ENCODE measurements at regions not wholly inside any gene's neighbourhood (a gene's known extent, or its start where the extent isn't known, plus 50 kb on each side); places are given as distances from the start of the nearest gene placed in this dataset.

DNA sequence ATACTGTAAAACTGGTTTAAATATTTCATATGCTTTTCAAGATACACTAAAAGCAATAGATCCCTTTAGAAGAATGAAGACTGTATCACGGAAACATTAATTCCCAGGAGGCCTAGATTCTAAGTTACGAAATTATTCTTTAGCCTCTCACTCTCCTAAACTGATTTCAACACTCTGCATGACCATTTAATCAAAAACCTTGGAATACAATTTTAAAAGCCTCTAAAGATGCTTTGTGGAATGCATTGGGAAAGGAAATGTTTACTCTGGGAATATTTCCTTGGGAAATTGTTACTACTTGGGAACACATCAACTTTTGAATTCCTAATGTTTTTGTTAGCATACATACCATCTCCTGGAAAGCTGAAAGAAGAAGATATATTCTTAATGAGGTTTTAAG is 255.7 kb upstream of the FAR2 start:
- no peak overlapping the region for H3K4me3 ChIP-seq (ENCODE audit: low read depth, low read length)
- no peak for TF ChIP-seq CTCF (IDR thresholded peaks at IDR 0.05; ENCODE audit: low read depth, low read length, missing control alignments)
- DNase-seq (ENCODE audit: low read depth): no peak

- no peak overlapping the region for H3K4me3 ChIP-seq (ENCODE audit: low read depth, low read length)
- TF ChIP-seq CTCF (IDR thresholded peaks at IDR 0.05; ENCODE audit: low read depth, low read length, missing control alignments): no peak
- no peak for DNase-seq (ENCODE audit: low read depth)
Observed at GRCh38 chr12:28893856-28894255, 255.2 kb upstream of the FAR2 start.

- no peak for TF ChIP-seq CTCF (IDR thresholded peaks at IDR 0.05; ENCODE audit: low read depth, low read length, missing control alignments)
- no peak overlapping the region for H3K4me3 ChIP-seq (ENCODE audit: low read depth, low read length)
- no peak for DNase-seq (ENCODE audit: low read depth)
Observed at GRCh38 chr12:28896421-28896820, 252.7 kb upstream of the FAR2 start.

DNA sequence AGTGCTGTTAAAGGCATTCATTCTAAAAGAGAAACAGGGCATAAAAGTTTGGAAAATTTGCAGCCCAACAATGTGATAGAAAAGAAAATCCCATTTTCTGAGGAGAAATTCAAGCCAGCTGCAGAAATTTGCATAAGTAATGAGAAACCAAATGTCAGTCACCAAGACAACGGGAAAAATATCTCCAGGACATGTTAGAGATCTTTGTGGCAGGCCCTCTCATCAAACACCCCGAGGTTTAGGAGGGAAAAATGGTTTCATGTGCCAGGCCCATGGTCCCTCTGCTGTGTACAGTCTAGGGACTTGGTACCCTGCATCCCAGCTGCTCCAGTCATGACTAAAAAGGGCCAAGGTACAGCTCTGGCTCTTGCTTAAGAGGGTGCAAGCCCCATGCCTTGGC is 251.0 kb upstream of the FAR2 start:
- no peak for TF ChIP-seq CTCF (IDR thresholded peaks at IDR 0.05; ENCODE audit: low read depth, low read length, missing control alignments)
- no peak for DNase-seq (ENCODE audit: low read depth)

DNA sequence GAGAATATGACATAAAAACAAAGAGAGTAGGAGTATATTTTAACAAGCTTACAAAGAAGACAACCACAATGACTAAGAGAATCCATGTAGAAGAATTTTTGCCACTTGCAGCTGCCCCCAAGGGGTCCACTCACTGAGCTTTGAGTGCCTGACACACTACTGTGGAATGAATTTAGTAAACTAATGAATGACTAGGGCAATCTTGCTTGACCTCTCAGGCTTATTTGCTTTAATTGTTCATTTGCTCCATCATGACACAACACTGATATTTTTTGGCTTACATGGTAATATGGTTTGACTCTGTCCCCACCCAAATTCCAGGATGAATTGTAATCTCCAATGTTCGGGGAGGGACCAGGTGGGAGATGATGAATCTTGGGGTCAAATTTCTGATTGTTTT is 249.1 kb upstream of the FAR2 start:
- no peak for TF ChIP-seq CTCF (IDR thresholded peaks at IDR 0.05; ENCODE audit: low read depth, low read length, missing control alignments)
- H3K4me3 ChIP-seq (ENCODE audit: low read depth, low read length): no peak overlapping the region
- no peak for DNase-seq (ENCODE audit: low read depth)

More for the DNA sequence above, 251.0 kb upstream of the FAR2 start:
- H3K4me3 ChIP-seq (ENCODE audit: low read depth, low read length): no peak overlapping the region

DNA sequence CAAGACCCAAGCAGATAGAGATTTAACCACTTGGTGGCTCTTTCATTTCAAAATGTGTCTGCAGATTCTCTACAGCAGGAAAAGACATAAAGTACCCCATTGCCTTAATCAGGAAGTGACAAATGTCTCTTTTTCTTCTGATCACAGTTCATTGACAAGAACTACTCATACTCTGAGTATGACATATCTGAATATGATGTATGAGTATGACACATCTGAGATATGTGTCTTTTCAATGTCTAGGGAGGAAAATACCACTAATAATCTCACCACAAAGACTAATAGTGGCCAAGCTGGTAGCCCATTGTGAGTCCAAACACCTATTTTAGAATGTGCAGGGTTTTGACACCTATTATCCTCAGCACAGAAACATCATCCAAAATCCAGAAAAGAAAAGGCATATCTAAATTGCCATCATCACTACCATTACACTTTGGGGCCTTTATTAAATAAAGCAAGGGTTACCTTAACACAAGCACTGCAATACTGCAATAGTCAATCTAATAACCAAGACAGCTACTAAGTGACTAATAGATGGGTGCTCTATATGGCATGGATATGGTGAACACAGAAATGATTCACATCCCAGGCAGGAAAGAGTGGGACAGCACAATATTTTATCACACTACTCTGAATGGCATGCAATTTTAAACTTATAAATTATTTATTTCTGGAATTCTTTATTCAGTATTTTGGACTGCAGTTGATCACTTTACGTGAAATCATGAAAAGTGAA is 243.7 kb upstream of the FAR2 start:
- no peak for TF ChIP-seq CTCF (IDR thresholded peaks at IDR 0.05; ENCODE audit: low read depth, low read length, missing control alignments)
- H3K4me3 ChIP-seq (ENCODE audit: low read depth, low read length): no peak overlapping the region
- DNase-seq (ENCODE audit: low read depth): no peak

GRCh38 chr12:28908646-28909045 is 240.4 kb upstream of the FAR2 start:
- H3K4me3 ChIP-seq (ENCODE audit: low read depth, low read length): no peak overlapping the region
- TF ChIP-seq CTCF (IDR thresholded peaks at IDR 0.05; ENCODE audit: low read depth, low read length, missing control alignments): no peak
- DNase-seq (ENCODE audit: low read depth): no peak

Measured in GM12864 (cell line).